ENCODE measurements at regions not wholly inside any gene's neighbourhood (a gene's known extent, or its start where the extent isn't known, plus 50 kb on each side); places are given as distances from the start of the nearest gene placed in this dataset.
"Not testable (repeated sequence)": the region's sequence is repeated elsewhere in the genome, so short reads cannot be mapped to it uniquely, and the experiment has no call there.

- TF ChIP-seq CTCF (IDR thresholded peaks at IDR 0.05; ENCODE audit: extremely low read depth in 1 of 2, insufficient read depth in 1 of 2, low read depth in 1 of 2, low read length in 2 of 2); MAX (IDR thresholded peaks at IDR 0.05; ENCODE audit: insufficient read depth, insufficient read length); POLR2A (IDR thresholded peaks at IDR 0.05; ENCODE audit: low read depth, low read length); POLR2AphosphoS5 (IDR thresholded peaks at IDR 0.05; ENCODE audit: insufficient read depth, low read depth, low read length): not testable (repeated sequence)
These were observed 602.9 kb downstream of the RPIA start for GRCh38 chr2:89294335-89294734.
